Gastroesophageal sphincter (tissue), 3 donors: ENCODE measurements at regions not wholly inside any gene's neighbourhood (a gene's known extent, or its start where the extent isn't known, plus 50 kb on each side); places are given as distances from the start of the nearest gene placed in this dataset.

Experiments used
- POLR2A ChIP-seq, 2 donors: fragments of 450-650 bp; IDR thresholded peaks; one replicate each; pipeline ENCODE4 v1.6.1; 2017; ENCODE audit warnings: antibody characterized with exemption in 2 of 2, mild to moderate bottlenecking in 2 of 2, moderate library complexity in 1 of 2
- POLR2AphosphoS5 ChIP-seq: sonication (generic); formaldehyde crosslinking; IDR thresholded peaks from one replicate; pipeline ENCODE4 v1.6.1; 2017; ENCODE audit warnings: antibody characterized with exemption
- TF ChIP-seq, protein P1 (sequence below), 4 experiments: fragments of 200-600 bp in 2 of 4; fragments of 450-650 bp in 2 of 4; sonication (generic) in 1 of 4; IDR thresholded peaks; one replicate each; pipeline ENCODE4 v1.5.1; 2017 to 2019; ENCODE audit warnings: antibody characterized with exemption in 4 of 4, mild to moderate bottlenecking in 2 of 4, moderate library complexity in 2 of 4

GRCh38 chr2:185181901-185182300 is 556.7 kb upstream of the FSIP2 start:
- TF ChIP-seq, protein P1, sequence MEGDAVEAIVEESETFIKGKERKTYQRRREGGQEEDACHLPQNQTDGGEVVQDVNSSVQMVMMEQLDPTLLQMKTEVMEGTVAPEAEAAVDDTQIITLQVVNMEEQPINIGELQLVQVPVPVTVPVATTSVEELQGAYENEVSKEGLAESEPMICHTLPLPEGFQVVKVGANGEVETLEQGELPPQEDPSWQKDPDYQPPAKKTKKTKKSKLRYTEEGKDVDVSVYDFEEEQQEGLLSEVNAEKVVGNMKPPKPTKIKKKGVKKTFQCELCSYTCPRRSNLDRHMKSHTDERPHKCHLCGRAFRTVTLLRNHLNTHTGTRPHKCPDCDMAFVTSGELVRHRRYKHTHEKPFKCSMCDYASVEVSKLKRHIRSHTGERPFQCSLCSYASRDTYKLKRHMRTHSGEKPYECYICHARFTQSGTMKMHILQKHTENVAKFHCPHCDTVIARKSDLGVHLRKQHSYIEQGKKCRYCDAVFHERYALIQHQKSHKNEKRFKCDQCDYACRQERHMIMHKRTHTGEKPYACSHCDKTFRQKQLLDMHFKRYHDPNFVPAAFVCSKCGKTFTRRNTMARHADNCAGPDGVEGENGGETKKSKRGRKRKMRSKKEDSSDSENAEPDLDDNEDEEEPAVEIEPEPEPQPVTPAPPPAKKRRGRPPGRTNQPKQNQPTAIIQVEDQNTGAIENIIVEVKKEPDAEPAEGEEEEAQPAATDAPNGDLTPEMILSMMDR (IDR thresholded peaks at IDR 0.05) = no peak
- TF ChIP-seq POLR2AphosphoS5 (no peak), POLR2A (IDR thresholded peaks at IDR 0.05) (no peak)
